ENCODE measurements at regions not wholly inside any gene's neighbourhood (a gene's known extent, or its start where the extent isn't known, plus 50 kb on each side); places are given as distances from the start of the nearest gene placed in this dataset.

GRCh38 chr5:54848581-54848980 is 136.8 kb downstream of the ESM1 start:
- H3K27ac ChIP-seq (ENCODE audit: low read depth, low read length) = no peak overlapping the region
- ChIA-PET CTCF (interaction anchor here (1.3 kb wide), 1 partner anchor 311 kb away, joined by 3 read pairs; the partner anchor contains the start of gene GPX8), POLR2A (no interaction called here), RAD21 (ENCODE audit: low non-redundant PET in 1 of 2, low total read pairs in 2 of 2, uncharacterized antibody in 2 of 2, unreplicated experiment in 2 of 2) (no interaction called here)
- H3K79me2 ChIP-seq (ENCODE audit: insufficient read depth, low read length) = no peaks in the 10 kb centered on the region
- intact Hi-C loops (cut with micrococcal nuclease) = loop anchor here (5.0 kb wide), 1 partner anchor 606 kb away; no protein-coding TSS in a partner anchor
- no peaks in the 10 kb centered on the region for H3K9me3 ChIP-seq (ENCODE audit: control insufficient read depth in 1 of 2, insufficient read depth in 1 of 2, low read depth in 1 of 2, low read length in 2 of 2)
- no peak overlapping the region for H3K4me2 ChIP-seq (ENCODE audit: low read length)
- no peak overlapping the region for H2AFZ ChIP-seq (ENCODE audit: low read depth, low read length, poor library complexity, severe bottlenecking)
- no peaks in the 10 kb centered on the region for H3K36me3 ChIP-seq (ENCODE audit: control insufficient read depth in 1 of 2, insufficient read depth in 2 of 2, low read length in 2 of 2)
- H3K4me3 ChIP-seq (replicated peaks in 1 of 2; ENCODE audit: low read depth in 1 of 2, low read length in 2 of 2) = no peak overlapping the region
- DNase-seq (ENCODE audit: low read depth, low spot score) (no peak), ATAC-seq (no peak)
- TF ChIP-seq SRF (IDR thresholded peaks at IDR 0.05; ENCODE audit: low read depth) (no peak), SP1 (IDR thresholded peaks at IDR 0.05; ENCODE audit: low read depth) (no peak), ZFX (IDR thresholded peaks at IDR 0.05) (no peak), CEBPB (IDR thresholded peaks at IDR 0.05; ENCODE audit: low read depth) (no peak)
- BruUV-seq (replicated peaks) = no TSS peak
- H3K9ac ChIP-seq (ENCODE audit: low read length) = no peak overlapping the region
- H3K4me1 ChIP-seq (ENCODE audit: control insufficient read depth in 1 of 2, insufficient read depth in 2 of 2, low read length in 2 of 2) = no peaks in the 10 kb centered on the region
- peaks cover 7% of the 10 kb centered on the region; the same call in 1 of the 2 replicates for H3K27me3 ChIP-seq (ENCODE audit: insufficient read depth, low read length)
- H4K20me1 ChIP-seq (ENCODE audit: insufficient read depth) = no peaks in the 10 kb centered on the region
- no peaks in the 10 kb centered on the region for H3K9me2 ChIP-seq (ENCODE audit: insufficient read depth)

DNA sequence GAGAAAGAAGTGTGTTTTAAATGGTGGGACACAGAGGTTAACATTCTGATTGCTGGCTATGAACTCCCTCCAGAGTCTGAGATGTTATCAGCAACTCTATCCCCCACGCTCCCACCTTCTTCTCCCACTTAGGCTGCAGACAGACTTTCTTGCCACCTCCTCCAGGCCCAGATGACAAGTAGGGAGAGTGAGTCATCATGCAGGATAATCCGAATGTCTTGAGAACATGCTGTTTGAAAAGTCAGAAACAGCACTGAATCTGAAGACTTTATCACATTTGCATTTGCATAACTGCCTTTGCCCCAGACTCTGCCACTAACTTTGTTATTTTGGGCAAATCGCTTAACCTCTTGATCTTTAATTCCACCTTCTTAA is 139.8 kb downstream of the ESM1 start:
- peak overlapping the region; percentile 75 for H2AFZ ChIP-seq (ENCODE audit: low read depth, low read length, poor library complexity, severe bottlenecking)
- RAD21 ChIA-PET (ENCODE audit: low non-redundant PET in 1 of 2, low total read pairs in 2 of 2, uncharacterized antibody in 2 of 2, unreplicated experiment in 2 of 2) = interaction anchor here (1.4 to 2.2 kb wide), 3 partner anchors 22 to 328 kb away, joined by 5 to 9 read pairs (median 8); partner anchors contain the start of gene SNX18 (in 2 of the 2)
- no peak overlapping the region for H3K4me2 ChIP-seq (ENCODE audit: low read length)
- H3K9ac ChIP-seq (ENCODE audit: low read length) = no peak overlapping the region
- POLR2A ChIA-PET = no interaction called here
- H3K79me2 ChIP-seq (ENCODE audit: insufficient read depth, low read length) = no peaks in the 10 kb centered on the region
- ATAC-seq = no peak
- no peaks in the 10 kb centered on the region for H3K36me3 ChIP-seq (ENCODE audit: control insufficient read depth in 1 of 2, insufficient read depth in 2 of 2, low read length in 2 of 2)
- no peaks in the 10 kb centered on the region for H4K20me1 ChIP-seq (ENCODE audit: insufficient read depth)
- no peak for TF ChIP-seq ZBTB33 (IDR thresholded peaks at IDR 0.05; ENCODE audit: extremely low read depth, insufficient replicate concordance, low read length)
- TF ChIP-seq, protein P1, sequence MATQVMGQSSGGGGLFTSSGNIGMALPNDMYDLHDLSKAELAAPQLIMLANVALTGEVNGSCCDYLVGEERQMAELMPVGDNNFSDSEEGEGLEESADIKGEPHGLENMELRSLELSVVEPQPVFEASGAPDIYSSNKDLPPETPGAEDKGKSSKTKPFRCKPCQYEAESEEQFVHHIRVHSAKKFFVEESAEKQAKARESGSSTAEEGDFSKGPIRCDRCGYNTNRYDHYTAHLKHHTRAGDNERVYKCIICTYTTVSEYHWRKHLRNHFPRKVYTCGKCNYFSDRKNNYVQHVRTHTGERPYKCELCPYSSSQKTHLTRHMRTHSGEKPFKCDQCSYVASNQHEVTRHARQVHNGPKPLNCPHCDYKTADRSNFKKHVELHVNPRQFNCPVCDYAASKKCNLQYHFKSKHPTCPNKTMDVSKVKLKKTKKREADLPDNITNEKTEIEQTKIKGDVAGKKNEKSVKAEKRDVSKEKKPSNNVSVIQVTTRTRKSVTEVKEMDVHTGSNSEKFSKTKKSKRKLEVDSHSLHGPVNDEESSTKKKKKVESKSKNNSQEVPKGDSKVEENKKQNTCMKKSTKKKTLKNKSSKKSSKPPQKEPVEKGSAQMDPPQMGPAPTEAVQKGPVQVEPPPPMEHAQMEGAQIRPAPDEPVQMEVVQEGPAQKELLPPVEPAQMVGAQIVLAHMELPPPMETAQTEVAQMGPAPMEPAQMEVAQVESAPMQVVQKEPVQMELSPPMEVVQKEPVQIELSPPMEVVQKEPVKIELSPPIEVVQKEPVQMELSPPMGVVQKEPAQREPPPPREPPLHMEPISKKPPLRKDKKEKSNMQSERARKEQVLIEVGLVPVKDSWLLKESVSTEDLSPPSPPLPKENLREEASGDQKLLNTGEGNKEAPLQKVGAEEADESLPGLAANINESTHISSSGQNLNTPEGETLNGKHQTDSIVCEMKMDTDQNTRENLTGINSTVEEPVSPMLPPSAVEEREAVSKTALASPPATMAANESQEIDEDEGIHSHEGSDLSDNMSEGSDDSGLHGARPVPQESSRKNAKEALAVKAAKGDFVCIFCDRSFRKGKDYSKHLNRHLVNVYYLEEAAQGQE (IDR thresholded peaks at IDR 0.05; ENCODE audit: low read depth) = no peak
- no peak for TF ChIP-seq ZFX (IDR thresholded peaks at IDR 0.05)
- no peak for TF ChIP-seq RAD21 (IDR thresholded peaks at IDR 0.05; ENCODE audit: low read depth)
- TF ChIP-seq FOSL1 (IDR thresholded peaks at IDR 0.05; ENCODE audit: low read depth) = no peak
- TF ChIP-seq, protein P2, sequence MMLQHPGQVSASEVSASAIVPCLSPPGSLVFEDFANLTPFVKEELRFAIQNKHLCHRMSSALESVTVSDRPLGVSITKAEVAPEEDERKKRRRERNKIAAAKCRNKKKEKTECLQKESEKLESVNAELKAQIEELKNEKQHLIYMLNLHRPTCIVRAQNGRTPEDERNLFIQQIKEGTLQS (IDR thresholded peaks at IDR 0.05) = no peak
- no peak for TF ChIP-seq POLR2AphosphoS5 (IDR thresholded peaks at IDR 0.05; ENCODE audit: low read depth, low read length)
- TF ChIP-seq YY1 (IDR thresholded peaks at IDR 0.05; ENCODE audit: extremely low read depth, insufficient replicate concordance, low read depth, low read length) = no peak
- no peak for TF ChIP-seq JUND (IDR thresholded peaks at IDR 0.05)
- CTCF ChIA-PET = interaction anchor here (0.6 to 4.3 kb wide), 11 partner anchors 10 to 602 kb away, joined by 3 to 44 read pairs (median 4); partner anchors contain the start of genes GPX8 and SNX18
- intact Hi-C loops (cut with micrococcal nuclease) = loop anchor here (1.0 to 5.0 kb wide), 2 partner anchors 328 to 603 kb away; partner anchors contain the start of gene SNX18
- DNase-seq (ENCODE audit: low read depth, low spot score) = no peak
- no peaks in the 10 kb centered on the region for H3K9me3 ChIP-seq (ENCODE audit: control insufficient read depth in 1 of 2, insufficient read depth in 1 of 2, low read depth in 1 of 2, low read length in 2 of 2)
- BruUV-seq (replicated peaks) = no TSS peak
- no peaks in the 10 kb centered on the region for H3K4me1 ChIP-seq (ENCODE audit: control insufficient read depth in 1 of 2, insufficient read depth in 2 of 2, low read length in 2 of 2)
- no peak overlapping the region for H3K27ac ChIP-seq (ENCODE audit: low read depth, low read length)
- H3K27me3 ChIP-seq (ENCODE audit: insufficient read depth, low read length) = peaks cover 5% of the 10 kb centered on the region; the same call in 1 of the 2 replicates
- H3K4me3 ChIP-seq (replicated peaks in 1 of 2; ENCODE audit: low read depth in 1 of 2, low read length in 2 of 2) = no peak overlapping the region
- no peaks in the 10 kb centered on the region for H3K9me2 ChIP-seq (ENCODE audit: insufficient read depth)

Data from HCT116 (cell line).